Vagina (tissue), 2 donors: ENCODE measurements at regions not wholly inside any gene's neighbourhood (a gene's known extent, or its start where the extent isn't known, plus 50 kb on each side); places are given as distances from the start of the nearest gene placed in this dataset.

Experiments used
- POLR2A ChIP-seq, 2 donors: fragments of 450-650 bp; IDR thresholded peaks; one replicate each; pipeline ENCODE4 v1.6.1; 2017; ENCODE audit warnings: antibody characterized with exemption in 2 of 2, mild to moderate bottlenecking in 2 of 2, moderate library complexity in 2 of 2
- POLR2AphosphoS5 ChIP-seq, 2 donors: sonication (generic); formaldehyde crosslinking; IDR thresholded peaks; one replicate each; pipeline ENCODE4 v1.9.0; 2017; ENCODE audit warnings: antibody characterized with exemption in 2 of 2, mild to moderate bottlenecking in 2 of 2, low read depth in 1 of 2; ENCODE audit not compliant: insufficient read depth in 1 of 2
- TF ChIP-seq, protein P1 (sequence below), 3 experiments: fragments of 450-650 bp in 2 of 3; fragments of 200-600 bp in 1 of 3; sonication (generic) in 1 of 3; IDR thresholded peaks; one replicate each; pipeline ENCODE4 v1.5.1; 2017 to 2019; ENCODE audit warnings: antibody characterized with exemption in 3 of 3, mild to moderate bottlenecking in 2 of 3, moderate library complexity in 2 of 3

DNA sequence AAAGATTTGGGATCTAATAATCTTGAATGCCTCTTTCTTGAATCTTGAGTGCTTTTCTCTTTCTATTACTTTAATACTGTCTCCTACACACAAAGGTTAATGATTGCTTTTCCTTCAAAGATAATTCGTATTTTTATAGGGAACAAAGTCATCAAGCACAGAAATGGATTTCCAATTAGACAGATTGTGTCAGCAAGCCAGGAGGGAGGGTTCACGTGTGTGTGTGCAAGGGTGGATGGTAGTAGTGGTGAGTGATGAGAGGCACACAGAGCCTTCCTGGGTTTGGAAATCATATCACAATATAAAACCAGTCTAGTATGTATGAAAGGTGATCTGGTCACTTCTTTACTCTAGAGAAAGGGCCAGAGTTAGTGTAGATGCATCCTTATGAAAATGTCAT, 51.2 kb upstream of the NEDD9 start:
- TF ChIP-seq, protein P1, sequence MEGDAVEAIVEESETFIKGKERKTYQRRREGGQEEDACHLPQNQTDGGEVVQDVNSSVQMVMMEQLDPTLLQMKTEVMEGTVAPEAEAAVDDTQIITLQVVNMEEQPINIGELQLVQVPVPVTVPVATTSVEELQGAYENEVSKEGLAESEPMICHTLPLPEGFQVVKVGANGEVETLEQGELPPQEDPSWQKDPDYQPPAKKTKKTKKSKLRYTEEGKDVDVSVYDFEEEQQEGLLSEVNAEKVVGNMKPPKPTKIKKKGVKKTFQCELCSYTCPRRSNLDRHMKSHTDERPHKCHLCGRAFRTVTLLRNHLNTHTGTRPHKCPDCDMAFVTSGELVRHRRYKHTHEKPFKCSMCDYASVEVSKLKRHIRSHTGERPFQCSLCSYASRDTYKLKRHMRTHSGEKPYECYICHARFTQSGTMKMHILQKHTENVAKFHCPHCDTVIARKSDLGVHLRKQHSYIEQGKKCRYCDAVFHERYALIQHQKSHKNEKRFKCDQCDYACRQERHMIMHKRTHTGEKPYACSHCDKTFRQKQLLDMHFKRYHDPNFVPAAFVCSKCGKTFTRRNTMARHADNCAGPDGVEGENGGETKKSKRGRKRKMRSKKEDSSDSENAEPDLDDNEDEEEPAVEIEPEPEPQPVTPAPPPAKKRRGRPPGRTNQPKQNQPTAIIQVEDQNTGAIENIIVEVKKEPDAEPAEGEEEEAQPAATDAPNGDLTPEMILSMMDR (IDR thresholded peaks at IDR 0.05), result no peak
- TF ChIP-seq POLR2A (IDR thresholded peaks at IDR 0.05) (no peak), POLR2AphosphoS5 (IDR thresholded peaks at IDR 0.05; ENCODE audit: insufficient read depth in 1 of 2, low read depth in 1 of 2) (no peak)
